Fibroblast of the aortic adventitia (primary cell): ENCODE measurements at regions not wholly inside any gene's neighbourhood (a gene's known extent, or its start where the extent isn't known, plus 50 kb on each side); places are given as distances from the start of the nearest gene placed in this dataset.

Experiments used
- DNase-seq: peaks from one replicate; pipeline ENCODE4 v3.0.0-alpha.2; 2010; ENCODE audit warnings: low read depth
- H3K4me3 ChIP-seq: 2 replicates; pipeline ENCODE4 v1.5.1; 2011; ENCODE audit warnings: low read depth, mild to moderate bottlenecking, control low read depth, low read length, moderate library complexity
- TF ChIP-seq, protein P1 (sequence below): IDR thresholded peaks from 2 replicates; pipeline ENCODE4 v1.5.1; 2011; ENCODE audit warnings: mild to moderate bottlenecking, low read length, control low read depth, inconsistent platforms; ENCODE audit not compliant: insufficient read depth

DNA sequence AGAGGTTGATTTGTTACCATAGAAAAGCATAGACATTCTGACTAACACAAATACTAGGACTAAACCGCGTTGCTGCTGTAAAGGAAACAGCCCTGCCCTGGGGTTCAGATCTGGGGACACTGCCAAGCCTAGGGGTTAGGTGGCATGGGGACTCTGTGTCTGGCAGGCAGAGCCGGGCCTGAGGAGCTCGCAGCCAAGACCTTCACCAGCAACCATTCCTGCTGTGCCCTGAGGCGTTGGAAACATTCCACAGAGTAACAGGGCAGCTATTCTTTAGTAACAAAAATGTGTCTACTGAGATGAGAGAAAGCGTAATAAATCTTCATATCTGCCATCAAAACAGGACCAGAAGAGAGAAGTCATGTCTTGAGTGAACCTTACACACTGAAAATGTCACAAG, 280.5 kb downstream of the POM121L12 start:
- TF ChIP-seq, protein P1, sequence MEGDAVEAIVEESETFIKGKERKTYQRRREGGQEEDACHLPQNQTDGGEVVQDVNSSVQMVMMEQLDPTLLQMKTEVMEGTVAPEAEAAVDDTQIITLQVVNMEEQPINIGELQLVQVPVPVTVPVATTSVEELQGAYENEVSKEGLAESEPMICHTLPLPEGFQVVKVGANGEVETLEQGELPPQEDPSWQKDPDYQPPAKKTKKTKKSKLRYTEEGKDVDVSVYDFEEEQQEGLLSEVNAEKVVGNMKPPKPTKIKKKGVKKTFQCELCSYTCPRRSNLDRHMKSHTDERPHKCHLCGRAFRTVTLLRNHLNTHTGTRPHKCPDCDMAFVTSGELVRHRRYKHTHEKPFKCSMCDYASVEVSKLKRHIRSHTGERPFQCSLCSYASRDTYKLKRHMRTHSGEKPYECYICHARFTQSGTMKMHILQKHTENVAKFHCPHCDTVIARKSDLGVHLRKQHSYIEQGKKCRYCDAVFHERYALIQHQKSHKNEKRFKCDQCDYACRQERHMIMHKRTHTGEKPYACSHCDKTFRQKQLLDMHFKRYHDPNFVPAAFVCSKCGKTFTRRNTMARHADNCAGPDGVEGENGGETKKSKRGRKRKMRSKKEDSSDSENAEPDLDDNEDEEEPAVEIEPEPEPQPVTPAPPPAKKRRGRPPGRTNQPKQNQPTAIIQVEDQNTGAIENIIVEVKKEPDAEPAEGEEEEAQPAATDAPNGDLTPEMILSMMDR: no peak
- DNase-seq: no peak
- H3K4me3 ChIP-seq: no peak overlapping the region

DNA sequence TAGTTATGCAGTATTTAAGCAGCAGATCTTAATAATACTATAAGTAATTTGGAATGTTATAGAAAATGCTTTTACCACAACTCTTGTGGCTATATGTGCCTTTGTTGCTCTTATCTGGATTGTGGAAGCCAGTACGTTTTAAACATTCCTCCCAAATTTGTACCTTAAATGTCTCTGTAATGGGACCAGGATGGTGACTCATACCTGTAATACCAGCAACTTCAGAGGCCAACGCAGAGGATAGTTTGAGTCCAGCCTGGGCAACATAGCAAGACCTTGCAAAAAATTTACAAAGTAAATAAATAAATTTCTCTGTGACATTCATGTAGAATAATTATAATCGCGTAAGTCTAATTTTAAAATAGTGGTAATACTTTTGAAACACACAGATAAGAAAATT, 283.1 kb downstream of the POM121L12 start:
- TF ChIP-seq, protein P1: no peak
- no peak overlapping the region for H3K4me3 ChIP-seq
- no peak for DNase-seq

DNA sequence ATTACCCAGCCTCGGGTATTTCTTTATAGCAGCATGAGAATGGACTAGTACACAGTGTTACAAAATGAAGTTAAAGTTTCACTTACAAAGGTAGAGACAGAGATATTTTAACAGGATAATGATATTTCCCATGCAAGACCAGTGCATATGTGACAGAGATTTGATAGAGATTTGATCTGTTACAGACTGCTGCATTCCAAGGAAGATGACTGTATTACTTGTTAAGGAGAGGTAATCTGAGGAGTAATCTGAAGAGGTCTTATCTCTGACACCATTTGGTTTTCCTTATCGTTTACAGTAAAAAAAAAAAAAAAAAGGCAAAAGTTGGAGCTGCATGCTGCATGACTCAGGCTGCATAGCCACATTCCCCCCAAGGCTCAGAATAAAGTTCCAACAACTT, 289.6 kb downstream of the POM121L12 start:
- no peak for DNase-seq
- TF ChIP-seq, protein P1: no peak
- H3K4me3 ChIP-seq: no peak overlapping the region

DNA sequence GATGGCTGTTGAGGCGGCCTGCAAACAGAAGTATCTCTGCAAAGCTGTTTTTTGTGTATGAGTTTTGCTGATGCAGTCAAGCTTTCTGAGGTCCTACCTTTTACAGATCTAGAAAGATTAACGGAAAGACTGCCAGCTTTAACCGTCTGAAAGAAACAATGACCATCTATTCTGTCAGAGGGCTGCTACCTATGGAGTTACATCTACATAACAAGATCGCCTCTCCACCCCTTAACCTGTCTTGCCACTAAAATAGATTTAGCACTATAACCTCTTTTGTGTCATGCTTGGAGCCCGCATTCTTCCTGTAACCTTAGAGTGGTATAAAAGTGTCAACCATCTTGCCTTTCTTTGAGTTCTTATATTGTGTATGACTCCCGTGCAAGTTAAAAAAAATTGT, 291.2 kb downstream of the POM121L12 start:
- no peak for DNase-seq
- TF ChIP-seq, protein P1: no peak
- H3K4me3 ChIP-seq: no peak overlapping the region

DNA sequence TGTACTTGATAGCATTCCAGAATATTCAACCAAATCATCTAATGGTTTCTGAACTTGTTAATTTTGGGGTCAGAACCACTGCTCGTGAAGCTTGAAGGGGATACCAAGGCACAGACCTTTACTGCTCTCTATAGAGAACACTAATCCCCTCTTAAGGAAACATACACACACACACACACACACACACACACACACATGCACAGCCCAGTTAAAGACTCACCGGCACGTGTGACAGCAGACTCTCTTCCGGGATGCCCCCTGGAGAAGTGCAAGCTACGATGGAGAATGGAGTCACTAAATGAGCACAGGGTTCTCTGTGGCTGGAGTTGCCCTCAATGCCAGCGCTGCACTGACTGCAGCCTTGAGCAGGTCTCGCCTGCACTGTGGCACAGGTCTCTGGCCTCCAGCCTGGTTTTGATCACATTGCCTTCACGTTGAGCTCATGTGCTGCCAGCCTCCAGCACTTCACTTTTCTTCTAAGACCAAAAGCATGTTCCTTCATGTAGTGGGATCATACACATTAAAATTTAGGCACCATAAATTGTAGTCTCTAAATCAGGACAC, 300.8 kb downstream of the POM121L12 start:
- no peak overlapping the region for H3K4me3 ChIP-seq
- TF ChIP-seq, protein P1: no peak
- no peak for DNase-seq

DNA sequence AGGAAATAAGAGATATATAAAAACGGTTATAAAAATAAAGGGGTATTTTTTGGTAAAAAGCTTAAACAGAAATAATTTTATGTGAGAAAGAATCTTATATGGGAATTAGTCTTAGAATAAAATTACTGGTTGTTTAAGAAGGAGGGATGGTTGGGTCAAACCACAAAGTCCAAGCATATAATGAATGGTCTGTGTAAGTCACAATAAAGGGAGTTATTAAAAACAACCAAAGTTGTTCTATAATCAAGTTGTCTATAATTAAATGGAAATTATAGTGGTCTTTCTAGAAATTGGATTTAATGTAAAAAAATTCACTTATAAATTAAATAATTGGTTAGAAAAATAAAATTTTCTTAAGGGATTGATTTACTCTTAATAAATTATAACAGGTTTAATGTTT, 304.8 kb downstream of the POM121L12 start:
- no peak for DNase-seq
- TF ChIP-seq, protein P1: no peak
- no peak overlapping the region for H3K4me3 ChIP-seq

DNA sequence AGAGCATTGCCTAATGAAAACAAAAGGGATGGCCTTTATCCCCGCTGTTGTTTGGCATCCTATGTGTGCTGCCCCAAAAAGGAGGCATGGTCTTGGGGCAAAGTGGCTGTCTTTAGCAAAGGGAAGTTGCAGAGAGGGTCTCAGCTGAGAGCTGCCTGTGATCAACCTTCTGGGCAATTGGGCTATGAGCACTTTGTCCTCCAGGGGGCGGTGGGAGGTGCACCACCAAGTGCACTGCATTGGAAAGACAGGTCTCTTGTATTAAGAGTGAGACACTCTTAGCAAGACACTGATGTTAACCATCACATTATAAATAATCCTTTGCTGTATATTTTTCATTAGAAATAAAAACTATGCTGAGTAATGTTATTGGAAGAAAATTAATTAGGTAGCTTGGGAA, 314.8 kb downstream of the POM121L12 start:
- H3K4me3 ChIP-seq: no peak overlapping the region
- TF ChIP-seq, protein P1: no peak
- no peak for DNase-seq
